ENCODE measurements at regions not wholly inside any gene's neighbourhood (a gene's known extent, or its start where the extent isn't known, plus 50 kb on each side); places are given as distances from the start of the nearest gene placed in this dataset.

DNA sequence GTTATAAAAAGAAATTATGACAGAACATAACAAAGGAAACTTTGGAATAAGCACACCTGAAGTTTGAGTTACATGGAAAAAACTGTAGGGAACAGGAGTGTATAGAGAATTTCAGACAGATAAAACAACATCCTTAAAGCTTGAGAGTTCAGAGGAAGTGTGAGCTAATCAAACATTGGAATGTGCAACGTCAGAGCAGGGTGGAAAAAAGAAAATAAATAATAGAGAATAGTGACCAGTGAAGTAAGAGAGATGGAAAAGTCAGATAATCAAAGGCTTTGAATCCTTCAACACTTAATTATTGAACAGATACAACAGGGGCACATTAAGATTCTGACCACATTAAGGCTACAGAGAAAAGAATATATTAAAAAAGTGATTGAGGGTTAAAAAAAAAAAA is 128.5 kb upstream of the CDH10 start:
- H2BK15ac ChIP-seq (ENCODE audit: low read length) = no peak overlapping the region
- CTCF ChIA-PET (ENCODE audit: partially characterized antibody) = no interaction called here
- H3K23ac ChIP-seq (ENCODE audit: insufficient read length) = no peak overlapping the region
- no peak overlapping the region for H2BK20ac ChIP-seq (ENCODE audit: low read length)
- POLR2A ChIA-PET (ENCODE audit: partially characterized antibody) = no interaction called here
- no peaks in the 10 kb centered on the region for H4K20me1 ChIP-seq (replicated peaks in 1 of 2; ENCODE audit: control insufficient read depth in 1 of 2, insufficient read depth in 2 of 2, low read length in 2 of 2)
- no peaks in the 10 kb centered on the region for H3K36me3 ChIP-seq (ENCODE audit: control insufficient read depth in 2 of 4, insufficient read depth in 4 of 4, low read length in 3 of 4)
- H3K4ac ChIP-seq (replicated peaks; ENCODE audit: insufficient read length, low read depth, low read length) = no peak overlapping the region
- H3K27me3 ChIP-seq (replicated peaks in 1 of 4; ENCODE audit: control insufficient read depth in 3 of 4, extremely low read depth in 1 of 4, insufficient read depth in 3 of 4, low read length in 3 of 4) = no peaks in the 10 kb centered on the region
- H3K18ac ChIP-seq (ENCODE audit: extremely low read depth, low read length) = no peak overlapping the region
- no peaks in the 10 kb centered on the region for H3K9me3 ChIP-seq (ENCODE audit: insufficient read depth in 2 of 2, low read depth in 1 of 2, low read length in 1 of 2)
- H4K91ac ChIP-seq (replicated peaks; ENCODE audit: insufficient read length, low read length) = no peak overlapping the region
- H3K27ac ChIP-seq (ENCODE audit: low read depth, low read length) = no peak overlapping the region
- 80% methylated on average over 1 of the region's 1 CpG; no CpG with 5 or more reads in 1 of the 2 experiments for WGBS, 2 experiments (ENCODE audit: extremely low coverage in 1 of 2, insufficient coverage in 1 of 2, insufficient read length in 1 of 2, insufficient replicate concordance in 2 of 2, low coverage in 1 of 2, low lambda C conversion rate in 2 of 2, missing lambda C conversion rate in 1 of 2)
- no peak overlapping the region for H4K8ac ChIP-seq (ENCODE audit: extremely low read depth, insufficient read depth, low read length)
- H3K56ac ChIP-seq (replicated peaks; ENCODE audit: insufficient read length, low read depth, low read length) = no peak overlapping the region
- H3K4me1 ChIP-seq (replicated peaks in 1 of 4; ENCODE audit: control insufficient read depth in 3 of 4, insufficient read depth in 4 of 4, low read length in 3 of 4) = no peaks in the 10 kb centered on the region
- H2AFZ ChIP-seq (ENCODE audit: low read length) = no peak overlapping the region
- H3K79me2 ChIP-seq (ENCODE audit: control insufficient read depth in 1 of 2, insufficient read depth in 2 of 2, low read length in 2 of 2) = no peaks in the 10 kb centered on the region
- no peak overlapping the region for H3K14ac ChIP-seq (ENCODE audit: insufficient read length)
- no peak for DNase-seq (ENCODE audit: low read depth in 1 of 2, low spot score in 2 of 2)
- no peaks in the 10 kb centered on the region for H3K79me1 ChIP-seq (ENCODE audit: low read depth, low read length)
- no peak overlapping the region for H3K9ac ChIP-seq (replicated peaks in 1 of 4; ENCODE audit: extremely low read depth in 1 of 4, low read depth in 3 of 4, low read length in 3 of 4)
- H4K5ac ChIP-seq (ENCODE audit: insufficient read length, low read depth, low read length) = no peak overlapping the region
- H3K4me3 ChIP-seq (ENCODE audit: extremely low read depth in 1 of 4, insufficient read depth in 2 of 4, low read depth in 3 of 4, low read length in 4 of 4) = no peak overlapping the region
- H3K23me2 ChIP-seq (ENCODE audit: low read depth, low read length) = no peaks in the 10 kb centered on the region
- H2AK5ac ChIP-seq (ENCODE audit: low read depth, low read length) = no peak overlapping the region
- no peak overlapping the region for H2BK12ac ChIP-seq (ENCODE audit: low read depth, low read length)
- no peak for FAIRE-seq
- H2BK5ac ChIP-seq (ENCODE audit: low read depth, low read length) = no peak overlapping the region
- no peak overlapping the region for H3K4me2 ChIP-seq (ENCODE audit: insufficient read depth in 1 of 2, low read depth in 2 of 2, low read length in 2 of 2)
- no peak overlapping the region for H2BK120ac ChIP-seq (replicated peaks; ENCODE audit: low read depth, low read length)
- TF ChIP-seq CBX8 (IDR thresholded peaks at IDR 0.05; ENCODE audit: borderline replicate concordance, low read depth, low read length) (no peak), POU5F1 (IDR thresholded peaks at IDR 0.05; ENCODE audit: low read depth, low read length) (no peak), SRF (IDR thresholded peaks at IDR 0.05; ENCODE audit: low read depth, low read length) (no peak), FOSL1 (IDR thresholded peaks at IDR 0.05; ENCODE audit: insufficient read depth, low read depth, low read length) (no peak), TCF12 (IDR thresholded peaks at IDR 0.05; ENCODE audit: low read depth, low read length) (no peak), JUND (IDR thresholded peaks at IDR 0.05; ENCODE audit: low read length) (no peak), EZH2 (IDR thresholded peaks at IDR 0.05; ENCODE audit: low read depth, low read length, severe bottlenecking) (no peak), SP4 (IDR thresholded peaks at IDR 0.05; ENCODE audit: low read length) (no peak), BCL11A (IDR thresholded peaks at IDR 0.05; ENCODE audit: low read depth in 2 of 2, low read length in 2 of 2) (no peak), POLR2A (IDR thresholded peaks at IDR 0.05; ENCODE audit: control extremely low read depth in 1 of 2, low read depth in 2 of 2, low read length in 2 of 2) (no peak), CHD2 (IDR thresholded peaks at IDR 0.05; ENCODE audit: low read length) (no peak), CEBPB (IDR thresholded peaks at IDR 0.05; ENCODE audit: low read depth, low read length) (no peak), RNF2 (IDR thresholded peaks at IDR 0.05; ENCODE audit: borderline replicate concordance, low read depth, low read length, missing control alignments, poor library complexity, severe bottlenecking) (no peak), TAF7 (optimal IDR thresholded peaks at IDR 0.05; ENCODE audit: borderline replicate concordance, low read depth, low read length) (no peak), CHD1 (IDR thresholded peaks at IDR 0.05; ENCODE audit: low read depth, low read length) (no peak)
- TF ChIP-seq, protein P1, sequence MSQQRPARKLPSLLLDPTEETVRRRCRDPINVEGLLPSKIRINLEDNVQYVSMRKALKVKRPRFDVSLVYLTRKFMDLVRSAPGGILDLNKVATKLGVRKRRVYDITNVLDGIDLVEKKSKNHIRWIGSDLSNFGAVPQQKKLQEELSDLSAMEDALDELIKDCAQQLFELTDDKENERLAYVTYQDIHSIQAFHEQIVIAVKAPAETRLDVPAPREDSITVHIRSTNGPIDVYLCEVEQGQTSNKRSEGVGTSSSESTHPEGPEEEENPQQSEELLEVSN (IDR thresholded peaks at IDR 0.05) = no peak

All from H1 (cell line).